HG03469 (cell line): ENCODE measurements at regions not wholly inside any gene's neighbourhood (a gene's known extent, or its start where the extent isn't known, plus 50 kb on each side); places are given as distances from the start of the nearest gene placed in this dataset.

ENCODE experiments used
- ATAC-seq: cut with Tn5 transposase; IDR thresholded peaks from one replicate; pipeline ENCODE4 v1.9.1; 2021; ENCODE audit warnings: mild to moderate bottlenecking, moderate library complexity, moderate number of reproducible peaks; ENCODE audit not compliant: unreplicated experiment

DNA sequence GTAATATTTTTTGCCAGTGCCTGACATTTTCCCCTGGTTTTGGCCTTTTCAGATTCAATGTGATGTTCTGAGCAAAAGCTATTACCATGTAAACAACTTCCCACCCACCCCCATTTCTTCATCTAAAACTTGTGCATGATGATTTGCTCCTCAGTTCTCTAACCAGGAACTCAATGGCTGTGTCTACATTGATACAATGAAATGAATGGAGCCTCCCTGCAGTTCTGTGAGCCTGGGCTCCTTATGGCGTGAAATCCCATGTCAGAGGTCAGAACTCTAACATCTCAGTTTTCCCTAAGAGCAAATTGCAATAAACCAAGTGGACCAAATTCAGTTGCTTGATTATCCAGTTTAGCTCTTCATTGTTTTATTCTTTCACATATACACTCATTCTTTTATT is 534.8 kb upstream of the LCORL start:
- ATAC-seq: no peak

DNA sequence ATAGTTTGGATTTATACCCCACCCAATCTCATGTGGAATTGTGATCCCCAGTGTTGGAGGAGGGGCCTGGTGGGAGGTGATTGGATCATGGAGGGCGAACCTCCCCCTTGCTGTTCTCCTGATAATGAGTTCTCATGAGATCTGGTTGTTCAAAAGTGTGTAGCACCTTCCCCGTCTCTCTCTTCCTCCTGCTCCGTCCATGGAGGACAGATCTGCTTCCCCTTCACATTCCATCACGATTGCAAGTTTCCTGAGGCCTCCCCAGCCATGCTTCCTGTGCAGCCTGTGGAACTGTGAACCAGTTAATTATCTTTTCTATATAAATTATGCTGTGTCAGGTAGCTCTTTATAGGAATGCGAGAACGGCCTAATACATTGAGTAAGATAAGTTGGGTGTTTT is 518.8 kb upstream of the LCORL start:
- no peak for ATAC-seq

DNA sequence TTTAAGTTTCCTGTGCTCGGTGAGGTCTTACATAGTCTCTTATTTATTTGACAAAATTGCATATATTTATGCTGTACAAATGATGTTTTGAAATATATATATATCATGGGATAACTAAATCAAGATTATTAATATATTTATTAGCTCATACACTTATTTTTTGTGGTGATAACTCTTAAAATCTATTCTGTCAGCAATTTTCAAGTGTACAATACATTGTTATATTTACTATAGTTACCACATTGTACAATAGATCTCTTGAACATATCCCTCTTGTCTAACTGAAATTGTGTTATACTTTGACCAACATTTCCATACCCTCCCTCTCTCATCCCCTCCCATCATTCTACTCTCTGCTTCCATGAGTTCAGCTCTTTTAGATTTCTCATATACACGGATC is 516.6 kb upstream of the LCORL start:
- no peak for ATAC-seq

DNA sequence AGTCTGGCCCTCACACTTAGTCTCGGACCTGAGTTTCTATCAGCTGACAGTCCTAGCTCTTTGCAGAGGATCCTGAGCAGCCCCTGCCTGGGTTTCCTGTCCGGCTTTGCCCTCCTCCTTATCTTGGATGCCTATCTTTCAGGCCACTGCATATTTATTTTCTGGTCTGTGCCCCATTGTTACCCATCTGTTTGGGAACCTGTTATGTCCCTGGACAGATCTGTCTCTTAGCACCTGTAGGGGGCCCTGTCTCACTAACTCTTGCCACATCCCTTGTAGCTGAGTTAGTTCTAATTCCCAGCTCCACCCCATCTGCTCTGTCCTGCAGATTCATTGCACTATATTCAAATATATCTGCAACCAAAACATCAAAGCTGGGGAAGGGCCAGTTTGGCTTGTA is 514.9 kb upstream of the LCORL start:
- no peak for ATAC-seq

DNA sequence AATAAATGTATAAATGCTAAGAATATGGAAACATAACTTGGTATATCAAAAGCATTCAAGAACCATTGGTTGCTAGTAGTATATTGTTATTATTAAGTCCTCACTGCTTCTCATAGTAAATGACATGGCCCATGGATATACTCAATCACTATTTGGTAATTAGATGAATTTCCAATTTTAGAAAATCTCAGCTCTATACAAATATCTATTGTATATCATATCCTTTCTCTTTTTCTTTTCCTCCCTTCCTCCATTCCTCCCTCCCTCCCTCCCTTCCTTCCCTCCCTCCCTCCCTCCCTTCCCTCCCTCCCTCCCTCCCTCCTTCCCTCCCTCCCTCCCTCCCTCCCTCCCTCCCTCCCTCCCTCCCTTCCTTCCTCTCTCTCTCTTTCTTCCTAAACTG is 514.4 kb upstream of the LCORL start:
- ATAC-seq: no peak

DNA sequence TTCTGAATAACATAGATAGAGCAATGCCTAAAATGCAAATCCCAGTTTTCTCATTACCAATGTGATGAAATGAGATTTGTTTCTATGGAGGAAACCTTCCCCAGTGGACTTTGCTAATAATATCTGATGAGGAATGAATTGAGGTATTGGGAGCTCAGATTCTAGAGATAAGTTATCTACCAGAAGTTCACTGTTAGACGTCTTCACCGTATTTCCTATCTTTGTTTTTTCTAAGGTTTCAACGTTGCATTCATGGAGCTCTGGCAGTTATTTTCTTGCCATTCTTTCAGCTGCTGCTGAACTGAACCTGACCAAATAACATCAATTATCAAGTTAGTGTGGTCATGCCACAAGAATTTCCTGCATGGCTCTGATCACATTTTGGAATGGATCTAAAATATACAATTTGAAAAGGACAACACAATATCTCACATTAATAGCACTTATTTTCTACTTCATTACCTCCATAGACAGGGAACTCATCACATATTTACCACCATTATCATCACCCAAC is 511.8 kb upstream of the LCORL start:
- ATAC-seq: no peak

DNA sequence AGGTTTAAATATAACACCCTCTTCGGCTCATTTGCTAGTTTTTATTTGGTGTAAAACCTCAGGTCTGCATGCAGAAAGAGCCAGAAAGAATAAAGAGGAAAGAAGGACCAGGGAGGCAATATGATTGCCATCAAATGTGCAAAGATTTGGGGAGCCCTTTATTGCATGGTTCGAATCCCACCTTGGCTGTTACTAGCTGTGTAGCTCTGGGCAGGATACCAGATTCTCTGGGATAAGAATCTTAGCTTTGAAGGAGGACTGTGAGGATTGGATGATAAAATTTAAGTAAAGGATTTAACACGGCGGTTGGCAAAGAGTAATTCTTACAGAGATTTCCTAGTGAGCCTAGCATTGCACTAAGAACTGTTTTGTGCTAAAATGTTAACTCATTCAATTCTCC is 510.2 kb upstream of the LCORL start:
- ATAC-seq: no peak

DNA sequence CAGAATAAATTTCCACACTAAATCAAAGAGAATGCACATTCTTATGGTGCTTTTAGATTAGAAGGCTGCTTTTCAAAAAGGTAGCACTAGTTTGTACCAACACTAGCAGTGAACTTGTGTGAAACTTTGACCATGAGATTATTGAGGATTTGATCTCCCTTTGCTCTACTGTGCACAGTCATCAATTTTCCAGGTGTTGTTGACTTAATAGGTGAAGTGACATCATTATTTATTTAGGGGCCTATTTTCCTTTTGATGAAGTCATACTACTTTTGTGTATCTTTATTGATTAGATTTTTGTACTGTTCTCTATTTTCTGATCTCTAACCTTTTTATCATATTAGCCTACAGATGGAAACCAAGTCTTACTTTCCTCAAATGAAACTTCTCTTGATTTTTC is 507.9 kb upstream of the LCORL start:
- ATAC-seq: no peak

DNA sequence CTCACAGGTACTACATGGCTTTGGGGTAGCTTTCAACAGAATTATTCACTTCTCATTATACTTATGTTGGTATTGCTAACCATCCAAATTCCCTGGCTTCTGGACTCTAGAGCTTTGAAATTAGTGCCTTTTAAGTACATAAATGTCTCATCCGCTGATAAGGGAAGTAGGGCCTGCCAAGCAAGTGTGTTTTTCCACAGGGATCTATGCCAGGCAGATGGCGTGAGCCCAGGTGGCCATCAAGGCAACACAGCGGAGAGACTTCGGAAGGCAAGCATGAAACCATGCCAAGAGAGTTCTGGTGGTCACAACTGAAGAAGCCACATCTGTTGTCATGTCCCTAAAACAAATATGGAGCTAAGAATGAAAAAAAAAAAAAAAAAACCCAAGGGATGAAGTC is 503.1 kb upstream of the LCORL start:
- no peak for ATAC-seq

DNA sequence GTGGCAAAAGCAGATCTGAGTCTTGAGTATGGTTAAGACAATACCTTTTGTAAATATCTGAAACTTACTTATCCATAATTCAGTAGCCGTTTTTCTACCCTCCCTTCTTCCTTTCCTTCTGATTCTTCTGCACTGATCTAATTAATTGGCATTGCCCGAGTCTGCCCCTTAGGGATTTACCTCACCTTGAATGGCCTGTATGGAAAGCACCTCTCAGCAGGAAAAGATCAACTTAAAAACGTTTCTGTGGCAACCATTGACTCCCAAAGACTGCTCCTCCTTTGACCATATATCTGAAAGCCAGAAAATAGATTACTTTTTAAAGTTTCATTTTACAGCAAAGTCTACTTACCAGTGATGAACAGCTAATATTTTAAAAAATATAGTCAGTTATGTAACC is 496.5 kb upstream of the LCORL start:
- ATAC-seq: no peak

DNA sequence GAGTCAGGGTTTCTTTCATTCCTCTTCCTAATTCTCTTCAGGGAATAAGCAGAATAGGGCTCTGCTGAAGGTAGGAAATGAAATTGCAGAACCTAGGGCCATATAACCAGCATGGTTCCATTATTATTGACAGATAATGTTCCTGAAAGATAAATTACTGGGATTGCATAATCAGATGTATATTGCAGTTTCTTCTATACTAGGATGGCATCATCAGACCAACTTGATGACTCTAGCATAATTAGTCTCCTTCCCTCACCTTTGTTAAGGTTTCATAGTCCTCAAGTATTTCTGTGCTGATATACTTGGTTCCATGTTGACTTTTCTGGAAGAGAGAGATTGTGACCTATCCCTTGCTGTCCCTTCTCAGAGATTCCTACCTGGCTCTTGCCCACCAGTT is 492.3 kb upstream of the LCORL start:
- no peak for ATAC-seq

DNA sequence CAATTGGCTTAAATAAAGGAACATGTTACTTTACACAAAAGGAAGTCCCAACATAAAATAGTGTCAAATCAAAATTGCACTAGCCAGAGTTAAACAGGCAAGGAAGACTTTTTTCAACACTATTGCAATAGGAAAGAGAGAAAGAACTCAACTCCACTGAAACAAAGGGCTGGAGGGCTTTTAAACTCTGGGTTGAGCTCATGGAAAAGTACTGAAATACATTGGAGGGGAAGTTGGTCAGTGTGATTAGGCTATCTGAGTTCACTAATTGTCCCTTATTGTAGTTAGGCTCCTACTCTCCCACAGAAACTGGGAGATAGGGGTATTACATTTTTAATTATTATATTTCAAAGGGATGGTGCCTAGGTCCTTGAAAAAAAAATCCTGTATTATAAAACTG is 491.2 kb upstream of the LCORL start:
- ATAC-seq: no peak

DNA sequence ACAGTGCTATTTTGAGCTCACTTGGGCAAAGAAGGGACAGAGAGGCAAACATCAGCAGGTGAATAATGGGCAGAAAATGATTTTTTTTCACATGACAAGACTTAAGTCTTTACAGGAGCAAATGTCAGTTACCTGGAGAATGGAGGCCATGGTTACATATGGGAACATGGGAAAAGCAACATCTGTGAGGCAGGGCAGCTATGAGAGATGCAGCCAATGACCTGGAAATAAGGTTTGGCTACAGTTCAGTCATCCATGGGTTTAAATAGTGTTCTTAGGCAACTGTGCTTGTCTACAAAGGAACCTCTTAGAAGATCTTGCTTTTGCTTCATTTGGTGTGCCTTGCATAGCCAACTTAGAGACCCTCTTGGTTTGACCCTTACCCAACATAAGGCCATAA is 490.2 kb upstream of the LCORL start:
- no peak for ATAC-seq

DNA sequence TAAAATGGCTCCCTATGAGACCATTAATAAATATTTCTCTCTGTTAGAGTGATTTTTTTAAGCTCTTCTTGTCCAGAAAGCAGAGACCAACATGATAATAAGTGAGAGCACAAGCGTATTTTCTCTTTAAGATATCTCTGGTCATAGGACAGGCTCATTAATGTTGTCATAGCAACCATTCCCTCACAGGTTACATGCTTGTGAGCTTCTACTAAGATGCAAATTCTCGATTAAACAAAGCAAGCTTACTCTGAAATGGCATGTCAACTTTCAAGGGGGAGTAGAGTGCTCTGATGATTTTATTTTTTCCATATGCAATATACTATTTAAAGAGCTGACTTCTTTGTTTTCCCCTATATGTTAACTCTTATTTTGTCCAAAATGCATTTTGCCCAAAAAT is 487.2 kb upstream of the LCORL start:
- ATAC-seq: no peak

DNA sequence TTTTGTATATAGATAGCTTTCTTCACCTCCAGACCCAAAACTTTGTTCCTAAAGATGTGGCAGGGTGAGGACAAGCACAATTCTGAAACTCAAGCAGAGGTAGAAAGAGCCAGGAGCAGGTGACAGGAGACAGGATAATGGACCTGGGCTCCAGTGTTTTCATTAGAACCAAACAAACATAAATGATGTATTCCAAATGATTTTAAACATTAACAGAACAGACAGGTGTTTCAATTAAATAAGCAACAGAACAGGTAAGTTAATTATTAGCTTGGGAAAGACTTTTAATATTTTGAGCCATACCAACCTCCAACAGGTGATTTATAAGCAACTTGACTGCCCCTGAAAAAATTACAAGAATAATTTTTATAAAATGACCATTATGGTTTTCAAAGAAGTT is 459.4 kb upstream of the LCORL start:
- no peak for ATAC-seq

DNA sequence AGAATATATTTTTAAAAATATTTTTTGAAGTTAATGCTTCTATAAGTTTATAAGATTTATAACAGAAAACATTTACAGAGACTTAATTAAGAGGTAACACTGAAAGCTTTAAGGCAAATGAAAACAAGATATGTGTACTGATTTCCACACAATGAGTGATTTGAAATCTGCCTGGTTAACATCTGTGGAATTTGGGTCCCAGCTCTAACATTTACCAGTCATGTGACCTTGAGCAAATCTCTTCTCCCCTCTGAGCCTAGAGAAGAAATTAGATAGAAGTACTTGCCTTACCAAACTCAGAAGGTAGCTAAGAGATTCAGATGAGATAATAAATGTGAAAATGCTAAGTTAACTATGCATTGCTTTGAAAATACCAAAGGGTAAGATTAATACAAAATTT is 458.8 kb upstream of the LCORL start:
- no peak for ATAC-seq

DNA sequence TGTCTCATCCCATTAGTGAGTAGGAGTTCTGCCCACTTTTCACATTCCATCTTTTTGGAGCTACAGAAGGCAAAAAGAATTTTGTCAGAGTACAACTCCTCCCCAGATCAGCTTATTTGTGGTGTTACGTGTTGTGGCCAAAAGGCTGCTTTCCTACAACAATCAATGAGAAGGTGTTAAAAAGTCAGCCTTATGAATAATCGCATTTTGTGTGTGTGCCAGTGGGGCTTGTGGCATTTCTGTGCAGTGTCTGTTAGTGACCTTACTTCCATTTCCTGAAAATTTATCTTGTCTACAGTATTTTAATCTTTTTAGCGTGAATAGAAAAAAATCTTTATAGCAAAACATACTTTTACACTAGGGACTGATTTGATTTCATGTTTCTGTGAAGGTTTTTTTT is 458.3 kb upstream of the LCORL start:
- ATAC-seq: no peak

DNA sequence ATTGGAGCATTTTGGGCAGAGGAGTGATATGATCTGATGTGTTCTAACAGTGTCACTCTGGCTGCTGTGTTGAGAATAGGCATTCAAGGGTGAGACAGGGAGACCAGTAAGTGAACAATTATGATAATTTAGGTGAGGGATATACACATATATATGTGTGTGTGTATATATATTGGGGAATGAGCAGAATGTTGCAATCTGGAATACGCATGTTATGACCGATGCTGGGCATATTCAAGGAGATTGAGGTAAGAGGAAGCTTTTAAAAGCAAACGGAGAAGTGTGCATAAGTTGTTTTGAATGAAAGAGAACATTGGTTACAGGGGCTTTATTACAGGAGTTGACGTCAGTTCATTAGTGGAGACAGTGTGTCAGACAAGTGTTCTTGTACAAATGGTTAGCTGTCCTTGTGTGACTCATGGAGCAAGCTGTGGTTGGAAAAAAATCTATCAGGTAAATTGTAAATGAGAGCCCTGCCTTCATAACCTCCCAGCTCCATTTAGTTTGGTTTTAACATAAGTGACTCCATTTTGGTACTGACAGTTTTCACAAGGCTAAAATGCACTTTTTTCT is 442.5 kb upstream of the LCORL start:
- no peak for ATAC-seq

DNA sequence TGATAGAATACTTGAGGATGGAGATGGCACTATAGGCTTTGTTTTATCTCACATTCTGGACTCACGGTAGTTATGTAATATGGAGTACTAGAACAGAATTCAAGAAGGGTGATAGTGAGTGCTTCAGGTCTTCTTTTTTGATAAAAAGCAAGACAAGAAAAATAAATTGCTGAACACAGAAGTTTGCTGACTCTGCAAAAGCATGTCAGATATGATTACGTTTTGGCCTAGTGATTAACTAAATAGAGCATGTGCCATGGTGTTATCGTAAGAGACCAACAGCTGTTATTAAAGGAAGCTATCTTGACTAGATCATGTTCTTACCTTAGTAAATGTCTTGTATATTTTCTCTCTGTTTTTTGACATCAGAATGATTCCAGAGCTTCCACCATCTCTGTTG is 436.9 kb upstream of the LCORL start:
- ATAC-seq: no peak

DNA sequence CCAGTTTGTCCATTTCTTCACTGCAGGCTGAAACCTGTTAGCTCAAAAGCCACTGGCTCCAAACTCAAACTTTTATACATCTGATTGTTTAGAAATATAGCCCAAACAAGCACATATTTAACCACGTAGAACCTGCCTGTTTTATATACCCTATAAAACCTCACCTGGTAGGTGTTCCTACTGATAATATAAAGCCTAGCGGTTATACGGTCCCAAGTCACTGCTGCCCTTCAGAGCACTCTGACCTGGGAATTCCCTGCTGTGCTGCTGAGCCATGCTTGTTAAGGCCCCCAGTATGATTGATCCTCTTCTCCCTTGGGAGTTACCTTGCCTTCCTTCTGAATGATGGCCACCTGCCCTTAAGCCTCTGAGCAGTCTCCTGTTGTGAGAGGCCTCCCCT is 432.8 kb upstream of the LCORL start:
- ATAC-seq: no peak

DNA sequence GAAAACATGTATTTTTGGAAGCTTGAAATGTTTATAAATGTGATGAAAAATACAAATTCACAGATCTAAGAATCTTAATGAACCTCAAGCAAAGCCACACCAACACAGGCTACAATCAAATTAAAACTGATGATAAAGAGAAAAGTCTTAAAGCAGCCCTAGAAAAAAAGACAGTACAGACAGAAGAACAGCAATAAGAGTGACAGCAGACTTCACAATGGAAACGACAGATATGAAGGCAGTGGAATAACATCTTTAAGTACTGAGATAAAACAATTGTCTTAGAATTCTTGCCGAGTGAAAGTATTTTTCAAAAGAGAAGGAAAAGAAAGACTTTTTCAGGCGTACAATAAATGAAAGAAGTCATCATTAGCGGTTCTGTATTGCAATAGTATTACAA is 423.6 kb upstream of the LCORL start:
- no peak for ATAC-seq

DNA sequence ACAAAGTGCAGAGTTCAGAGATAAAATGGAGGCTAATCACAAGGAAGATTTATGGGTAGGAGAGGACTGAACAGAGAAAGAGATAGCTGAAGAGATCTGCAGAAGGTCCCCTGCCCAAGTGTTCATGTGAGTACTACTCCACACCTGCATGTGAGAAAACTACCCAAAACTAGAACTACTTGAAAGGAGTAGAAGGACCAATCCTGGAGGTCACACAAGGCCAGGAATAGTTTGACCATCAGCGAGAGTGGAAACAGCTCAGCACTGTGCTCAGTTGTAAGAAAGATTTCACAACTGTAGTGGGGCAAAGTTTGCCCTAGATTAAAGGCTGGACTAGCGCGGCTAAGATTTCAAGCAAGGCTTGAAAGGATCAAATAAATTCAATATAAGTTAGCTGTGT is 422.7 kb upstream of the LCORL start:
- no peak for ATAC-seq

DNA sequence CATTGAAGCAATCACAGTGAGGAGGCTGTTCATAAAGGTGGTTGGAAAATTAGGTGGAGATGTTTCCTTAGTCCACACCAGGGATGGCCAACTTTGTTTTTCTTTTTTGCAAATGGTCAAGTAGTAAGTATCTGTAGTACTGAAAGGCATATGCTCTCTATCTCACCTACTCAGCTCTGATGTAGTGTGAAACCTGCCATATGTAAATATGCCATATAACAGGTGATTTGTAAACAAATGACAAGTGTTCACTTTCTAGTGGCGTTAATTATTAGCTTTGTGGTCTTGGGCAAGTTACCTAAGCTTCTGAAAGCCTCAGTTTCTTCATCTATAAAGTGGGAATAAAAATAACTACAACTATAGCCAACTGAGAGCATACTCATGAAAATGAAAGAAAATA is 421.4 kb upstream of the LCORL start:
- ATAC-seq: no peak

DNA sequence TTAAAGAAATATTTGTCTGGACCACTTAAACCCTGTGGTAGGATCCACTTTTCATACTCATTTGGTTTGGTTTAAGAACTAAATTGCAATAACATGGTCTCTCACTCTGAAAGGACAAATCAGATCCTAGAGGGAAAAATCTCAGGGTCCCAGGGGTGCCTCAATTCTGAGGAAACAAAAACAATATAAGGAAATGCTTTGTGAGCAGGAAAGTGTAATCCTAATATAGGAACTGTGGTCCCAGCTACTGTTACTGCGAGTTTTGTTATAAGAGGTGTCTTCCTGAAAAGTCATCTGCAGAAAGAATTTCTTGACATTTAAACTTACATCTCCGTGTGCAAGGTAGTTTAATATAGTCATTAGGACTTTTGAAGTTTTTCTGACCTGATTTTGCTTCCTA is 420.1 kb upstream of the LCORL start:
- ATAC-seq: no peak
